ENCODE measurements at regions not wholly inside any gene's neighbourhood (a gene's known extent, or its start where the extent isn't known, plus 50 kb on each side); places are given as distances from the start of the nearest gene placed in this dataset.

GRCh38 chr22:48796310-48797015 lies 1031.2 kb downstream of the BRD1 start:
- H3K27me3 ChIP-seq: peaks cover 0 to 10% (median 0%) of the 10 kb centered on the region in 4 donors
- H3K36me3 ChIP-seq: no peaks in the 10 kb centered on the region
- 58 to 70% methylated on average over 9 to 13 of the region's 14 CpGs for WGBS, 2 donors
- intact Hi-C loops (cut with DNase I): no loop called here
- H3K9me3 ChIP-seq: no peaks in the 10 kb centered on the region
- TF ChIP-seq CTCF (IDR thresholded peaks at IDR 0.05) (no peak), POLR2A (IDR thresholded peaks at IDR 0.05) (no peak)
- H3K4me1 ChIP-seq: no peaks in the 10 kb centered on the region
- H3K27ac ChIP-seq: no peak overlapping the region
- no peak overlapping the region for H3K4me3 ChIP-seq
- DNase-seq: no peak

GRCh38 chr22:48795664-48796063 lies 1032.0 kb downstream of the BRD1 start:
- H3K27ac ChIP-seq: no peak overlapping the region
- peaks cover 0 to 10% (median 0%) of the 10 kb centered on the region in 4 donors for H3K27me3 ChIP-seq
- no peaks in the 10 kb centered on the region for H3K9me3 ChIP-seq
- TF ChIP-seq POLR2A (IDR thresholded peaks at IDR 0.05) (no peak), CTCF (IDR thresholded peaks at IDR 0.05) (no peak)
- H3K4me3 ChIP-seq: no peak overlapping the region
- intact Hi-C loops (cut with DNase I): no loop called here
- H3K36me3 ChIP-seq: no peaks in the 10 kb centered on the region
- no peaks in the 10 kb centered on the region for H3K4me1 ChIP-seq
- no peak for DNase-seq
- 11 to 44% methylated on average over 2 of the region's 2 CpGs for WGBS, 2 donors

GRCh38 chr22:48794906-48795305 lies 1032.8 kb downstream of the BRD1 start:
- DNase-seq: no peak
- TF ChIP-seq POLR2A (IDR thresholded peaks at IDR 0.05) (no peak), CTCF (IDR thresholded peaks at IDR 0.05) (no peak)
- Histone ChIP-seq H3K9me3 (no peaks in the 10 kb centered on the region), H3K27ac (no peak overlapping the region), H3K27me3 (peaks cover 0 to 10% (median 0%) of the 10 kb centered on the region in 4 donors), H3K4me3 (no peak overlapping the region), H3K4me1 (no peaks in the 10 kb centered on the region), H3K36me3 (no peaks in the 10 kb centered on the region)
- intact Hi-C loops (cut with DNase I): no loop called here
- 67 to 76% methylated on average over 7 of the region's 7 CpGs for WGBS, 2 donors

- peaks cover 0 to 10% (median 0%) of the 10 kb centered on the region in 4 donors for H3K27me3 ChIP-seq
- H3K4me3 ChIP-seq: no peak overlapping the region
- intact Hi-C loops (cut with DNase I): no loop called here
- no peaks in the 10 kb centered on the region for H3K36me3 ChIP-seq
- TF ChIP-seq CTCF (IDR thresholded peaks at IDR 0.05) (no peak), POLR2A (IDR thresholded peaks at IDR 0.05) (no peak)
- no peak overlapping the region for H3K27ac ChIP-seq
- 72 to 78% methylated on average over 7 to 12 of the region's 37 CpGs for WGBS, 2 donors
- H3K4me1 ChIP-seq: no peaks in the 10 kb centered on the region
- DNase-seq: no peak
- H3K9me3 ChIP-seq: no peaks in the 10 kb centered on the region
Measured at GRCh38 chr22:48793949-48794348, 1033.7 kb downstream of the BRD1 start.

- Histone ChIP-seq H3K4me3 (no peak overlapping the region), H3K9me3 (no peaks in the 10 kb centered on the region), H3K27ac (no peak overlapping the region), H3K4me1 (no peaks in the 10 kb centered on the region), H3K36me3 (no peaks in the 10 kb centered on the region), H3K27me3 (no peaks in the 10 kb centered on the region)
- TF ChIP-seq CTCF (IDR thresholded peaks at IDR 0.05) (no peak), POLR2A (IDR thresholded peaks at IDR 0.05) (no peak)
- 70% methylated on average over 2 of the region's 3 CpGs; no CpG with 5 or more reads in 1 of the 2 donors for WGBS, 2 donors
- no peak for DNase-seq
- intact Hi-C loops (cut with DNase I): no loop called here
Measured at GRCh38 chr22:48786679-48786996, 1041.0 kb downstream of the BRD1 start.

All from esophagus squamous epithelium (tissue), 5 donors.